ENCODE measurements at regions not wholly inside any gene's neighbourhood (a gene's known extent, or its start where the extent isn't known, plus 50 kb on each side); places are given as distances from the start of the nearest gene placed in this dataset.

DNA sequence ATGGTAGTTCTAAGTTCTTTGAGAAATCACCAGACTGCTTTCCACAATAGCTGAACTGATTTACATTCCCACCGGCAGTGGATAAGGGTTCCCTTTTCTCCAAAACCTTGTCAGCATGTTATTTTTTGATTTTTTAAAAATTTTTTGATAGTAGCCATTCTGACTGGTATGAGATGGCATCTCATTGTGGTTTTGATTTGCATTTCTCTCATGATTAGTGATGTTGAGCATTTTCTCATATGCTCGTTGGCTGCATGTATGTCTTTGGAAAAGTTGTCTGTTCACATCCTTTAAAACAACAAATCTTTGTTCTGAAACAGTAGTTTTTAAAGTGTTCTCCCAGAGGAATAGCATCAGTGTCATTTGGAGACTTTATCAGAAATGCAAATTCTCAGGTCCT lies 77.5 kb upstream of the POMP start:
- no peak for TF ChIP-seq CTCF (conservative IDR thresholded peaks at IDR 0.05; ENCODE audit: low read depth, low read length)
- no peak for TF ChIP-seq EZH2 (IDR thresholded peaks at IDR 0.05; ENCODE audit: borderline replicate concordance, low read depth, low read length, poor library complexity, severe bottlenecking)

Measured in A673 (cell line).